Upper lobe of left lung (tissue), 4 donors: ENCODE measurements at regions not wholly inside any gene's neighbourhood (a gene's known extent, or its start where the extent isn't known, plus 50 kb on each side); places are given as distances from the start of the nearest gene placed in this dataset.

Experiments used
- CTCF ChIP-seq, 6 experiments: fragments of 450-650 bp in 4 of 6; fragments of 200-600 bp in 2 of 6; sonication (generic) in 2 of 6; IDR thresholded peaks; one replicate each; pipeline ENCODE4 v1.5.1; 2016 to 2019; ENCODE audit warnings: antibody characterized with exemption in 6 of 6
- POLR2A ChIP-seq, 4 donors: fragments of 450-650 bp; IDR thresholded peaks; one replicate each; pipeline ENCODE4 v1.5.1; 2016 to 2017; ENCODE audit warnings: antibody characterized with exemption in 4 of 4, mild to moderate bottlenecking in 2 of 4
- POLR2AphosphoS5 ChIP-seq, 2 donors: sonication (generic); formaldehyde crosslinking; IDR thresholded peaks; one replicate each; pipeline ENCODE4 v1.5.1; 2017; ENCODE audit warnings: antibody characterized with exemption in 2 of 2

DNA sequence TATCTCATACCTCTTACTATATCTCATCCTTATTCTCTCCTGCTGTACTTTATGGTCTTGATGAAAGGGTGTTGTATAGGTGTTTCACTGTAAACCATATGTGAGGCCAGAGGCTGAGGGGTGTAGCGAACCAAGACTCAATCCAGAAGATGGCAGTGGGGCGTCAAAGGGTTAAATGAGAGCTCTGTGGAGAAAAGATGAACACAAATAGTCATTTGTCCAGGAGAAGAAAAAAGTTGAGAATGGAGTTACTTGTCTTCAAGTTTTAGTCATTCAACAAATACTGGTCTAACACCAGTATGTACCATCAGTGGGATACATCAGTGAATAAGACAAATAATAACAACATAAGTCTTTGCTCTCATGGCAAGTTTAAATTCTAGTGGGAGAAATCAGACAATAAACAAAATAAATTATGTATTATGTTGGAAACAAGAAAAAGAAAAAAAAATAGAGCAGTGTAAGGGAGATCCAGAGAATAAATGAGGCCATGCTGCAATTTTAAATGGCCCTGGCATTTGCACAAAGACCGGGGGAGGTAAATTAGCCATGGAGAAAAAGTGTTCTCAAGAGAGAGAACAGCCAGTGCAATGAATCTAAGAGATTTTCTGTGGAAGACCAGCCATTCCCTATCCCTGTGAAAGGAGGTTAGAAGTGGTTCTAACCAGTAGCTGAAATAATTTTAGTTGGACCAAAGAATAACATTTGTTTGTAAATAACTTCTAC, 77.0 kb upstream of the UMPS start:
- TF ChIP-seq CTCF (IDR thresholded peaks at IDR 0.05), result no peak
- TF ChIP-seq POLR2AphosphoS5 (IDR thresholded peaks at IDR 0.05), result no peak
- no peak for TF ChIP-seq POLR2A (IDR thresholded peaks at IDR 0.05)
